Thyroid gland (tissue), 4 donors: ENCODE measurements at regions not wholly inside any gene's neighbourhood (a gene's known extent, or its start where the extent isn't known, plus 50 kb on each side); places are given as distances from the start of the nearest gene placed in this dataset.

Experiments
- POLR2A ChIP-seq, 2 donors: fragments of 450-650 bp; IDR thresholded peaks; one replicate each; pipeline ENCODE4 v1.6.1; 2017; ENCODE audit warnings: antibody characterized with exemption in 2 of 2, mild to moderate bottlenecking in 2 of 2, moderate library complexity in 1 of 2
- TF ChIP-seq, protein P1 (sequence below), 6 experiments: fragments of 200-600 bp in 3 of 6; fragments of 450-650 bp in 3 of 6; sonication (generic) in 3 of 6; IDR thresholded peaks; one replicate each; pipeline ENCODE4 v1.5.1; 2016 to 2019; ENCODE audit warnings: antibody characterized with exemption in 6 of 6, mild to moderate bottlenecking in 2 of 6, inconsistent platforms in 1 of 6, moderate library complexity in 1 of 6

DNA sequence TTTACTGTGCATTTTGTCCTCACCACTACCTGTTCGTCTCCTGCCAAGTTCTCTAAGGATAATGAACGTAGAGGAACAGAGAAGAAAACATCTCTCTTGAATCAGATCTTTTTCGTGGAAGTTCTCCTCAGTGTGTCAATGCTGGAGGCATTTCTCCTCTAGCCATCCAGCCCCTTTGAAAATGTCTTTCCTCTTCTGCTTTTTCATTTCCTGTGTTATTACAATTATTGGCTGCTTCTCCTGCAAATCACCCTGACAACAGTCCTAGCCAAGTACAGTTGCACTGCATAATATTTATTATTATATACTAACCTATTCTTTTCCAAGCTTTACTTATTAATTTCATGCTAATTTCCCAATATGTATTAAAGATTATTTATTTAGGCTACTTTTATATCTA, 61.8 kb upstream of the TRPM3 start:
- TF ChIP-seq, protein P1, sequence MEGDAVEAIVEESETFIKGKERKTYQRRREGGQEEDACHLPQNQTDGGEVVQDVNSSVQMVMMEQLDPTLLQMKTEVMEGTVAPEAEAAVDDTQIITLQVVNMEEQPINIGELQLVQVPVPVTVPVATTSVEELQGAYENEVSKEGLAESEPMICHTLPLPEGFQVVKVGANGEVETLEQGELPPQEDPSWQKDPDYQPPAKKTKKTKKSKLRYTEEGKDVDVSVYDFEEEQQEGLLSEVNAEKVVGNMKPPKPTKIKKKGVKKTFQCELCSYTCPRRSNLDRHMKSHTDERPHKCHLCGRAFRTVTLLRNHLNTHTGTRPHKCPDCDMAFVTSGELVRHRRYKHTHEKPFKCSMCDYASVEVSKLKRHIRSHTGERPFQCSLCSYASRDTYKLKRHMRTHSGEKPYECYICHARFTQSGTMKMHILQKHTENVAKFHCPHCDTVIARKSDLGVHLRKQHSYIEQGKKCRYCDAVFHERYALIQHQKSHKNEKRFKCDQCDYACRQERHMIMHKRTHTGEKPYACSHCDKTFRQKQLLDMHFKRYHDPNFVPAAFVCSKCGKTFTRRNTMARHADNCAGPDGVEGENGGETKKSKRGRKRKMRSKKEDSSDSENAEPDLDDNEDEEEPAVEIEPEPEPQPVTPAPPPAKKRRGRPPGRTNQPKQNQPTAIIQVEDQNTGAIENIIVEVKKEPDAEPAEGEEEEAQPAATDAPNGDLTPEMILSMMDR (IDR thresholded peaks at IDR 0.05) = no peak
- TF ChIP-seq POLR2A (IDR thresholded peaks at IDR 0.05) = no peak
